Spleen (tissue), 7 donors: ENCODE measurements at regions not wholly inside any gene's neighbourhood (a gene's known extent, or its start where the extent isn't known, plus 50 kb on each side); places are given as distances from the start of the nearest gene placed in this dataset.
"Not testable (repeated sequence)": the region's sequence is repeated elsewhere in the genome, so short reads cannot be mapped to it uniquely, and the experiment has no call there.

Experiments
- CTCF ChIP-seq, 11 experiments: fragments of 200-600 bp in 7 of 11; fragments of 450-650 bp in 4 of 11; sonication (generic) in 4 of 11; IDR thresholded peaks in 8 of 11; conservative IDR thresholded peaks in 3 of 11; 1 replicate in 7 of 11; 2 replicates in 4 of 11; pipeline versions ENCODE4 v1.4.0 to v1.8.0; 2016 to 2021; ENCODE audit warnings: antibody characterized with exemption in 11 of 11, inconsistent platforms in 4 of 11, mild to moderate bottlenecking in 1 of 11
- POLR2A ChIP-seq, 3 donors: fragments of 450-650 bp; IDR thresholded peaks; one replicate each; pipeline ENCODE4 v1.5.1; 2017; ENCODE audit warnings: antibody characterized with exemption in 3 of 3, mild to moderate bottlenecking in 1 of 3
- POLR2AphosphoS5 ChIP-seq, 3 donors: sonication (generic); formaldehyde crosslinking; IDR thresholded peaks; one replicate each; pipeline ENCODE4 v1.5.1; 2017; ENCODE audit warnings: antibody characterized with exemption in 3 of 3
- donor health status: DM: no; HTN: no; CAD: no; lungs with moderate emphysema.
- donor health status: DM: no; HTN: no; CAD: no.
- donor health status: DM: no; HTN: no; CAD: no.

GRCh38 chr1:149366402-149366801 is 108.4 kb upstream of the NBPF19 start:
- not testable (repeated sequence) for TF ChIP-seq POLR2A (IDR thresholded peaks at IDR 0.05); CTCF (IDR thresholded peaks at IDR 0.05 in 8 of 11, conservative IDR thresholded peaks at IDR 0.05 in 3 of 11); POLR2AphosphoS5 (IDR thresholded peaks at IDR 0.05)
